COLO668 (cell line): ENCODE measurements at regions not wholly inside any gene's neighbourhood (a gene's known extent, or its start where the extent isn't known, plus 50 kb on each side); places are given as distances from the start of the nearest gene placed in this dataset.
A peak's percentile ranks its signal among the peaks of the same experiment; 100 is the strongest.

ENCODE experiments used
- DNase-seq: peaks from one replicate; lab custom pipeline; 2025; ENCODE audit not compliant: unreplicated experiment; lab: John Stamatoyannopoulos, UW

- DNase-seq = no peak
These were observed 268.8 kb upstream of the RASGEF1B start for GRCh38 chr4:81740487-81740886.

GRCh38 chr4:81738891-81739290, 267.2 kb upstream of the RASGEF1B start:
- no peak for DNase-seq

GRCh38 chr4:81737865-81738559, 266.3 kb upstream of the RASGEF1B start:
- DNase-seq = no peak

- DNase-seq = no peak
These were observed 264.6 kb upstream of the RASGEF1B start for GRCh38 chr4:81736324-81736723.

GRCh38 chr4:81732980-81733379, 261.3 kb upstream of the RASGEF1B start:
- DNase-seq = no peak

GRCh38 chr4:81724925-81725329, 253.2 kb upstream of the RASGEF1B start:
- peak; percentile 80 for DNase-seq

GRCh38 chr4:81723927-81724587, 252.3 kb upstream of the RASGEF1B start:
- DNase-seq = peak; percentile 16

- DNase-seq = no peak
These were observed 251.5 kb upstream of the RASGEF1B start for GRCh38 chr4:81723019-81723884.

- DNase-seq = peak; percentile 53
These were observed 250.7 kb upstream of the RASGEF1B start for GRCh38 chr4:81722290-81722851.

GRCh38 chr4:81715757-81716156, 244.1 kb upstream of the RASGEF1B start:
- DNase-seq = no peak

GRCh38 chr4:81715357-81715756, 243.7 kb upstream of the RASGEF1B start:
- peak; percentile 13 for DNase-seq

- DNase-seq = no peak
These were observed 242.6 kb upstream of the RASGEF1B start for GRCh38 chr4:81714291-81714690.

GRCh38 chr4:81712714-81713113, 241.0 kb upstream of the RASGEF1B start:
- no peak for DNase-seq

- DNase-seq = no peak
These were observed 232.8 kb upstream of the RASGEF1B start for GRCh38 chr4:81704461-81704860.

- no peak for DNase-seq
These were observed 228.5 kb upstream of the RASGEF1B start for GRCh38 chr4:81700189-81700588.

GRCh38 chr4:81698538-81699296, 227.0 kb upstream of the RASGEF1B start:
- no peak for DNase-seq

- DNase-seq = no peak
These were observed 222.6 kb upstream of the RASGEF1B start for GRCh38 chr4:81694176-81694913.

GRCh38 chr4:81690871-81691270, 219.2 kb upstream of the RASGEF1B start:
- DNase-seq = no peak

- no peak for DNase-seq
These were observed 216.4 kb upstream of the RASGEF1B start for GRCh38 chr4:81688085-81688484.

GRCh38 chr4:81687471-81687870, 215.8 kb upstream of the RASGEF1B start:
- DNase-seq = no peak
